Esophagus mucosa (tissue), 1 donor: ENCODE measurements at regions not wholly inside any gene's neighbourhood (a gene's known extent, or its start where the extent isn't known, plus 50 kb on each side); places are given as distances from the start of the nearest gene placed in this dataset.

Source experiments
- ATAC-seq: fragments of 200-7000 bp; cut with Tn5 transposase; one replicate; pipeline ENCODE4 v1.9.1; 2020
- donor health status: DM: yes; HTN: yes; CAD: no.

DNA sequence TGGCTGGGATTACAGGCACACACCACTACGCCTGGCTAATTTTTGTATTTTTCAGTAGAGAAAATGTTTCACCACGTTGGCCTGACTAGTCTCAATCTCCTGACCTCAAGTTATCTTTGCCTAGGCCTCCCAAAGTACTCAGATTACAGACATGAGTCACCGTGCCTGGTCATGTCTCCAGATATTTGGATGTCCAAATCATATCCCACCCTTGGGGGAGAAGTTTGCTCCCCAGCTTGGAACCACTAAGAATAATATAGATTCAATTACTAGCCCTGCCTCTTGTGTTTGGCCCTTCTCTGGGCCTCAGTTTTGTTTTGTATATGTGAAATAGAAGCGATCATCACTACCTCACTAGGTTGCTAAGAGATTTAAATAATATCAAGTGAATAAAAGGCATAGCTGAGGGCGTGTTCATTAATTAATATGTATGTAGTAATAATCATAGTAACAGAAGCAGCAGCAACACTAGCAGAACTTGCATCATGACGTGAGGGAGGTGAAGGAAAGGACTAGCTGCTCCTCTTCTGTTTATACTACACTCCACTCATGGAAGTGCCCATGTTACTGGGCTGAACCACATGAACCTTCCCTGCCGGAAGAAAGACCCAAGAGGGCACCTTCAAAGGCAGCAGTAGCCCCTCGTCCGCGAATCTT, 253.6 kb upstream of the XYLT1 start:
- ATAC-seq: no peak

DNA sequence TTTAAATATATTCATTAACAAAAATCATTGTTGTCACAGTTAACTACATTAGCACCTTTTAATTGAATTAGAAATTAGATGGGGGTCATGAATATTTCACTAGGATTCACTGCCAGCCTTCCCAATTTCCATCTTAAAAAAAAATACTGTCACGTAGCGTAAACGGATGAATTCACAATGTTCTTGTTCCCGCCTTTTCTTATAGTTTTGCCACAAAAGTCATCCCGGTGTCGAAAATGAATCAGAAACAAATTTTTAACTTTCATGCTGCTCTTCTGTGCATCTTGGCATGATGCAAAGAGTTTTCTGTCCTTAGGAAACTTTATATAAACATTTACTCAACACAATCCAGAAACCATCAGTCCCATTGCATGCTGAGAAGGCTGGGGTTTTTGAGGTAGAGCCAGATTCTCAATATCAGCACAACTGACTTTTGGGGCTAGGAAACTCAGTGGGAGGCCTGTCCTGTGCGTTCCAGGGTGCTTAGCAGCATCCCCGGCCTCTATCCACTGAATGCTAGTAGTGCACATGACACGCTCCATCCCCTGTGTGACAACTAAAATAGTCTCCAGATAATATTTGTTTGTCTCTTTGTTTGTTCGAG, 252.9 kb upstream of the XYLT1 start:
- ATAC-seq: no peak

DNA sequence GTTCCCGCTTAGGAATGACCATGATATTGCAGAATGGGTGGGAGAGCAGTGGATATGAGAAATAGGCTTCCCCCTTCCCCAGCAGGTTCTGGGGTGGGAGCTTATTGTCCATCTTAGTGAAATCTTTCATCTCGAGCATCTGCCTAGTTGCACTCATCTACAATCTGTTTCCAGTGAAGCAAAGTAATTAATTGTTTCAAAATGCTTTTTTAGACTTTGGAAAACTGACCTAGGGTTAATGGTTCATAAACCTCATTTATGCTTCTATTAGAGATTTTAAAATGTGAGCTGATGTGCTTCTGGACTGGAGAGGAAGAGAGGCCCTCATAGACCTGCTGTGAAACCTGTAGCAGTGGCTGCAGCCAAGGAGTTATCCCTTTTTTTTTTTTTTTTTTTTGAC, 247.7 kb upstream of the XYLT1 start:
- no peak for ATAC-seq

DNA sequence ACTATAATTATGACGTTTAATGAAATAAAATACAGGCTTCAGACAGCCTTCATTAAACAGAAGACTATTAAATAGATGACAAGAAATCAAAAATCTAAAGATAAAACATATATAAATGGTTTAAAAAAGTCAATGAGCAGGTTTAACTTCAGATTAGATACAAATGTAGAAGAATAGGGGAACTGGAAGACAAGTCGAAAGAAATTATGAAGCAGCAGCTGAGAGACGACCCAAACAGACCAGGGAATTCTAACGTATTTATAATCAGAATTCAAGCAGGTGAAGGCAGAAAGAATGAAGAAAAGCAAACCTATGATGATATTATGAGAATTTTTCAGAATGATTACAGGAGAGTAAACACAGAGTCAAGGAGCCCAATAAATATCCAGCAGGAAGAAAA, 235.1 kb upstream of the XYLT1 start:
- ATAC-seq: no peak

DNA sequence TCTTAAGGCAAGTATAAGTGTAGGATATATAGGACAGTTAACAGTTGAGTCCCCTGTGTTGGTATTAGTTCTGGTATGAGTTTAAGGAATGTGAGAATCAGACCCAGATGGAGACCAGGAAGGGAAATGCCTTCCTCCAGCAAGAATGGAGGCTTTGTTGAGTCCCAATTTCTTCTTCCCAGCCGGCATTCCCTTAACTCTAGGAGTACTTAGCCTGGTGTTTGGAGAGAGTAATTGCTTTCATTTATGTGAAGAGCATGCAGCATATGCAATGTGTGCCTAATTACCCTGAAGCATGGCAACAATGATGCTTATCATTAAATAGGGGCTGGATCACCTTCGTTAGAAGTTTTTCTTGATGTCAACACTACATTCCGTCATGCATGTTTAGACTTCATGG, 225.9 kb upstream of the XYLT1 start:
- ATAC-seq: no peak

DNA sequence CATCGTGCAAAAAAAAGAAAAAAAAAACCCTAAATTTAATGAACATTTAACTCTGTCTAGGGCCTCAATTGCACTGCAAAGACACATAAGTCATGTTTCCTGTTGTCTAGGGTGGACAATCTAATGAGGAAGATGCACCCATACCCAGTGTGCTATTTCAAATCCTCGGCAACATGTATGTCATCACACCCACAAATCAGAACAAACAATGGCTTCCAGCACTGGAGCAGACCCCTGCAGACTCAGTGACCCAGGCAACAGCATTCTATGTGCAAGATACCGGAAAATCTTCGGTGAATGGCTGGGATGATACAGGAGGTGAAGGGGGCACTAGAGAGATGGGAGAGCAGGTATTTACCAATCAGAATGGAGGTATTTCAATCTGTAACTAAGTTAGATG, 221.7 kb upstream of the XYLT1 start:
- no peak for ATAC-seq

DNA sequence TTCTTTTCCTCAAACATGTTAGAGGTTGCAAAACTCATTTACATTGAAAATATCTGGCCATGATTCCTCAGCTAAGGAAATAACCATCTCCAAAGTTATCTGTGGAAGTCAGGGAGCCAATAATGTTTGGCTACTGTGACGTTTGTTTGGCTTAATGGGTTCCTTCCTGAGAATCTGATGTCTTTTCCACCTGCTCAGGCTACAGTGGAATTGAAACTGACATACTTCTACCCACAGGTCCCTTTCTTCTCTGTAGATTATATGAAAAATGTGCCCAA, 221.1 kb upstream of the XYLT1 start:
- ATAC-seq: no peak

DNA sequence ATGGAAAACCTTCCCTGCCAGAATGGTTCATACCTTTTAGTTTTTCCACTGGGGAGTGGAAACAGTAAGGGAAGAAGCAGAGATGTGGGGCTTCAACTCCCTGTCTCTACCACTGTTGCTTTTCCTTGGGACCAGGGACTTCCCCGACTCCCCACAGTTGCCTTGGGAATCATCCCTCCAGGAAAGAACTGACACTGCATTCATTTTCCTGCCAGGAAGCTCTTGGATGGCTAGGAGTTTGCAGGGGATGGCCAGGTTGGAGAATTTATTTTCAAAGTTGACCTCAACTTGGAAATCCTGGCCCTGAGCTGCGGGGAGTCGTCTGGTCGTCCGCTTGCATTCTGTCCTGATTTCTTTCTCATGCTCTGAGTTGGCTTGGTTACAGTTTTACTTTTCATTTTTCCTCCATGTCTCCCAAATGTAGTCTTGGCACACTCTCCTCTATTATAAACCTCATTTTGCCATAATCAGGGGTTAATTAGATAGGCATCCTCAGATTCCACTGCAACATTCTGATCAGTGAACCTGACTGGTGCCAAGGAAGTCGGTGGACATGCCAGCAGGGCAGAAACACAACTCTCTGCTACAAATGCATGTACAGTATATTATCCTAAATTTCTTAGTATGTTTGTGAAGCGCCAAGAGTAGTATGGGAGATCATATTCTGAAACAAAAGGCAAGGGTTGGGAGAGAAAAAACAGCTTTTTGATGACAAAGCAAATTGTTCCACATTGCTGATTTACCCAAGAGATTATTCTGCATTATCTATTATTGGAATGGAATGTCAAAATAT, 220.5 kb upstream of the XYLT1 start:
- no peak for ATAC-seq

DNA sequence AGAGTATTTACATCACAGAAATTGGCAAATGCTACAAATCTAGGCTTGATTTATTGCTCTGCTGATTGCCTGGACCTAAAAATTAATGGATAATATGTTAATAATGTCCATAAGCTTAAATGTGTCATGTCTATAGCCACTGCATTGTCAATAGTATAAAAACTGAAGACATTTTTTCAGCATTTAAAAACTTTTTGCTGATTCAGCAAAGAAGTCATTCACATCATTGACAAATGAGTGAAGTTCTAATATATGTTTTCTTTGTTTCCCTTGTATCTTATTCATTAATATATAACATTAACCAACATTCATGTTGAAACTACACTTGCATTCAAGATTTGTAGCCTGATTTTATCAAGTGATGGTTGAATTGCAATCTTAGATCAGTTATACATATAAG, 214.7 kb upstream of the XYLT1 start:
- no peak for ATAC-seq

DNA sequence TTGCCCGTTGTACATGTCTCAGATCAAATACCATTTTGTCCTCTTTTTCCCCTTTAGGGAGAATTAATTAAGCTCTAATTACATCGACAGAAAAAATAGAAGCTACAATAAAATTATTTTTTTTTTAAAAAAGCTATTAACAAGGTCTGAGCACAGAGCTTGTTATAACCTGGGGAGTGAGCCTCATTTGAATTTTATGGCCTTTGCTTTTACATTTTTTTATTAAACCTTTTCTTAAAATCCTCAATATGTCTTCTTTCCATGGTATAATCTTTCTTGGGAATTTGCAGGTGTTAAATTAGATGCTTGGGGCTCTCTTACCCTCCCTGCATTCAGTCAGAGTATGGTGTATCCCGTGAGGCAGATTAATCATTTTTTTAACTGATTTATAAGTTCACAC, 212.5 kb upstream of the XYLT1 start:
- no peak for ATAC-seq

DNA sequence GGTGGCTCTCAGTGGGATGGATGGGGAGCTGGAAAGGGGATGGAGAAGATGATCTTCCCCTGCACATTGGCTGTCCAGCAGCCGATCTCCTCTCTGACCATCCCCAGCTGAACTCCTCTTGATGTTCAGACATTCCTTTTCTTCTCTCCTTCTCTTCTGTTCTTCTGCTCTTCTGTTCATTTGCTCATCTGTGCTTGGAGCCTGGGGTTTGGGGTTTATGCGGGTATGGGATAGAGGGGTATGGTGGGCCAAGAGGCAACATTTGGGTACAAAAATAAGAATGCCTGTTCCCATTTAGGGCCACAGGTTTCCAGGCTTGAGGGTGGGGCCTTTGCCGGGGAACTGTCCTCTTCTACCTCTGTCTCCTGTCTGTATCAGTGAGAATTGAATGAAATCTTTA, 205.4 kb upstream of the XYLT1 start:
- no peak for ATAC-seq

DNA sequence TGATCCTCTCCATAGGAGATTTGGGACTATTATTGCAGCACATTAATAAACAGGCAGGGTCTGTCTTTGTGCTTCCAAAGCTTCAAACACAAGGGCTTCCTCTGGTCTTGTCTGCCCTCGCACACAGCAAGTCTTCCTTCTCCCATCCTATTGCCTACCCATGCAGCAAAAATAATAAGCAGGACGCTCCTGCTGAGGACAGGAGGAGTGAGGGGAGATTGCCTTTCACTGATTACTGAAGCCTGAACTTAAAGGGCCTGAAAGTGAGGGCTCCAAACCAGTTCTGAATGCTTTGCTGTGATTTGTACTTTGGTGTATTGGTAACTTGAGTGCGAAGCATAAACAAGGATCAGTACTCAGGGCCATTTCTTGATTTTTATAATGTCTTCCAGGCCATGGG, 197.6 kb upstream of the XYLT1 start:
- no peak for ATAC-seq

DNA sequence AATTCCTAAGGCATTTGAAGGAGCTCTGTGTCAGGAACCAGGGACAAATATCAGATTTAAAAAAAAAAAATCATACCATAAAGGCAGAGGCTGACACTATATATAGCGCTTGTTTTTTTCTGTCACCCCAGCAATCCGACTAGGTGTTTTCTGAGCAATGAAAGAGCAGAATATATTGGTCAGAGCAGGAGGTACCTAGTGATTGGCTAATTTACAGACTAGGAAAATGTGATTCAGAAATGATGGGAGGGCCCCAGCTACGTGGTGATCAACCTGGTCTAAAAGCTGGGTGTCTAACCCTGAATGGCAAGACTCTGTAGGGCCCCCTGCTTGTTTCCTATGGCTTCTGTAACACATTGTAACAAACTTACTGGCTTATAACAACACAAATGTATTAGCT, 195.5 kb upstream of the XYLT1 start:
- no peak for ATAC-seq

DNA sequence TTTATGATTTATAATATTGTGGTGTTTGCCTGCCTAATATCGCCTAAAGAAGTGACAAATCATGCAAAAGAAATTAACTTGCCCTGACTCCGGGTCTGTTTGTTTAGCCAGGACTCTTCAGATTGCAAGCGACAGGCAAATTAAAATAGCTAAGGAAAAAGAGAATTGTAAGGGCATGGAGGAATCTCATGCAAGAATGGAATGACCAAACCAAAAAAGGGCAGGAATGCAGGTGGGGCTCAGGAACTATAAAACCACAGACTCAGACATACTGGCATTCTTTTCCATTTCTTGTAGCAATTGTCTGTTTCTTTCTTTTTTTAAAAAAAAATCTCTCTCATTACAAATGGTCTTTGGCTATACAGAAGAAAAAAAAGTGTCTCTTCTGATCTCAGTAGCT, 188.1 kb upstream of the XYLT1 start:
- no peak for ATAC-seq

DNA sequence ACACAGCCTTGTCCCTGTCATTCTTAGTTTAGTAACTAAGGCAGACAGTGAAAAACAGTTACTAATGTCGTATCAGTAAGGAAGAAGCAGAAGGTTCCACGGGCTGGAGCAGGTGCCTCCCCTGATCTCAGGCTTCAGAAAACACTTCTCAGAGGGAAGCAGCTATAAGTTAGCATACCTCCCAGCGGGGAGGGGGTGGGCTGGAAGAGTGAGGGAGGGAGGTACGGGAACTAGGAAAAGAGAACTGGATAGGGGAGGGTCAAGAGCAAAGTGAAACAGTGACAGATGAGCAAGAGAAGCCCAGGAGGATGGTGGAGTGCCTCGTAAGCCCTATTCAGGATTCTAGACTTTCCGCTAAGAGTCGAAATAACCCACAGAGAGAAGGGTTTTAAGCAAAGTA, 186.3 kb upstream of the XYLT1 start:
- ATAC-seq: no peak

DNA sequence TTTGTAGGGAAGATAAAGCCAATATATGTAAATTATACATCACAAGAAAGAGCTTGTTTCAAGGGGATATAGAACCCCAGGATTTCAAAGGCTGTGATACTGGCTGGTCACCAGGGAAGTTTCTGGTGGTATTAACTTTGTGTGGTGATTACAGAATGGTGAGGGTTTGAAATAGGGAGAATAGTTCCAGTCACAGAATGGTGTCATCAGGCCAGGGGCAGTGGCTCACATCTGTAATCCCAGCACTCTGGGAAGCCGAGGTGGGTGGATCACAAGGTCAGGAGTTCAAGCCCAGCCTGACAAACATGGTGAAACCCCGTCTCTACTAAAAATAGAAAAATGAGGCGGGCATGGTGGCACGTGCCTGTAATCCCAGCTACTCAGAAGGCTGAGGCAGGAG, 183.8 kb upstream of the XYLT1 start:
- ATAC-seq: no peak

DNA sequence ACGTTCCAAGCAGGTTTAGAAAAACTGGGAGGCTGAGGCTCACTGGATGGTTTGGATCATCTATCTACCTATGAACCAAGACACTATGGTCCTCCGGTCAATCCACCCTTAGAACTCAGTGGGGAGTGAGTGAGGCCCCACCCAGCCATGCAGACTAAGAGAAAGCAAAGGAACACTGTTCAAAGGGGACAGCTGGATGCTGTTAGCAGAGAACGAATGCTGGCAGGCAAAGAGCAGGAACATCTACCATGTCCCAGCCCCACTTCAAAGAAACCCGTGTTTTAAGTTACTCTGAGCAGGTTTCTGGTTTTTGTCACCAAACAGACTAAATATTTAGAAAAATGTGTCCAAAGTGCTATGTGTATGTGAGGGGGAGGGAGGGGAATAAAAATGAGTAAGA, 183.4 kb upstream of the XYLT1 start:
- no peak for ATAC-seq

DNA sequence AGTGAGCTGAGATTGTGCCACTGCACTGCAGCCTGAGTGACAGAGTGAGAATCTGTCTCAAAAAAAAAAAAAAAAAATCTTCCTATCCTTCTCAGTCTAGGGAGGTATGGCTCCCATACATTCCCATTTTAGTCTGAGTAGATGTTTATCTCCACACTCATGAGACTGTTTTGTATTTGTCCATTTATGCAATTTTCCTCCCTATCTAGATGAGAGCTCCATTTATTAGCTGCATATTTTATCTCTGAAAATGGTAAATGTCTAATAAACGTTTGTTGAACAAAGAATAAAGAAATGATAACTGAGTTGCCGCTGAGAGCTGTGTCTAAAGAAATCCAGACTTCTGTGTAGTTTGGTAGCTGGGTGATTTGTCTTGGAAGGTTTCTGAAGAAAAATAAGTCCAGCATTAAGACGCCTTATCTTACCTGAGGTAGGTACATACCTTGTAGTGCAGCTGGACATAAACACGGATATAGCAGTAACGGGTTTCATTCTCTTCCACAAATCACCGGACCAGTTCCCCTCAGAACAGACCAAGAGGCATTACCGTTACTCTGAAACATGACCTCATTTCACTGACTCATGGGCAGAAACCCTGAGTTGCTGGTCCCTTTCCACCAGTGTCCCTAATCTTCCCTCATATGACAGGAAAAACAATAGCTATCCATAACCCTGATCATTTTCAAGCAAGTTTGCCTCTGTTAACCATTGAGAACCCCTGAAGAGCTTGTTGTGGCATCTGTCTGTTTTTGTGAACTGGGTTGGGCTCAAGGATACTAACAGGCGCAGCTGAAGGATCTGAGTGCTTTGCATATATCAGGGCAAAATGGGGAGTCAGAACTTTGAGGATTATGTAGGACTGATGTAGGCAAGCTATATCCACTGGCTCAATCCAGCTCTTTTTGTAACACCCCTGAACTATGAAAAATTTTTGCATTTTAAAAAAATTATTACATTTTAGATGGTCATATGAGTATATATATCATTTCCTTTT, 177.4 kb upstream of the XYLT1 start:
- no peak for ATAC-seq

DNA sequence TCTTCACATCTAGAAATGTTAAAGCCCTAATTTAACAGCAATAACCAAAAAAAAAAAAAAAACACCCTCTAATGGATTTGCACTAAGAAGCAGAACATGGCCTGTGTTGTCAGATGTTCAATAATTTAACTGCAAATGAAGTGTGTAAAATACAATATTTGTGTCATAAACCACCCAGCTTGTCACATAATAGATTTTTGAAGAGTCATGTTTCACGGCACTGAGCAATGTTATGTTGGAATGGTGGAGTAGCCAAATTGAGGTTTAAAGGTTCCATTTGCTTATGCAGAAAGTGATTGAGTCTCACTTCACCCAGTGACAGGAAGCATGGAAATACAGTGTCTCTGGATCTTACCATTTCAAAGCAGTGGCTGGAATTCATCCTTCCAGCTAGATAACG, 173.2 kb upstream of the XYLT1 start:
- ATAC-seq: no peak

DNA sequence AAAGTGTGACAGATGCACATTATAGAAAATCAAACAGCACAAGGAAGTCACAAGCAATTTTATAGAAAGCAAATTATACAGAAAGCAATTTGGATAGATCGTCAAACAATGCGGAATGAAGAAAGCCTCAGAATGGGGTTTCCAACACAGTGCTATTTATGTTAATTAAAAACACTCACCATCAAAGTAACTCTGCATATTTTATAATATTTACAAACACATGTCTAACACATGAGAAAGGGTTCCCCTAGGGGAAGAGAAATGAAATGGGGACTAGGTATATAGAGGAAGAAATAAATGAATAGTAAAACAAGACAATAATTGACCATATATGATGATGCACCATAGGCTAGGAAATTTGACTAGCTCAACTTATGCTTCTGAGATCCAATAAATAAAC, 171.2 kb upstream of the XYLT1 start:
- ATAC-seq: no peak

DNA sequence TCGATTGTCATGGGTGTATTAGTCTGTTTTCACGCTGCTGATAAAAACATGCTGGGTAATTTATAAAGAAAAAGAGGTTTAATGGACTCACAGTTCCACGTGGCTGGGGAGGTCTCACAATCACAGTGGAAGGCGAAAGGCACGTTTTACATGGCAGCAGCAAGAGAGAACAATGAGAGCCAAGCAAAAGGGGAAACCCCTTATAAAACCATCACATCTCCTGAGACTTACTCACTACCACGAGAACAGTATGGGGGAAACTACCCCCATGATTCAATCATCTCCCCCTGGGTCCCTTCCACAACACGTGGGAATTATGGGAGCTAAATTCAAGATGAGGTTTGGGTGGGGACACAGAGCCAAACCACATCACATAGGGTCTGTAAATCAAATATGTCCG, 167.4 kb upstream of the XYLT1 start:
- no peak for ATAC-seq

DNA sequence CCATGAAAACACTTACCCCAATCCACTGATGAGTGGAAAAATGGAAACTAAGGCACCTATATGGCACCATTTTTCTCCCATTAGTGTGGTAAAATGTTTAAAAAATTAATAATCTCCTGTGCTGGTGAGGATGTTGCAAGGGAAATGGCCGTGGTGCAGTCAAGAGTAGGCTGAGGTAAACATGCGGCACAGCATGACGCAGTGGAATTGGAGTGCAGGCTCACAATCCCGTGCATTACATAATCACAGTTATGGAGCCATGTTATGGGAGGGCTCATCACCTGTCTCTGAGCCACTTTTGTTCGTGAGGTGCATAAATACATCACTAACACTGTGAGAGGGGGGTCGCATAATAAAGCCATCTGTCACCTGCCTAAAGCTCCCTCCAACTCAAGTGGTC, 164.4 kb upstream of the XYLT1 start:
- ATAC-seq: no peak
